ENCODE measurements at regions not wholly inside any gene's neighbourhood (a gene's known extent, or its start where the extent isn't known, plus 50 kb on each side); places are given as distances from the start of the nearest gene placed in this dataset.
"Not testable (repeated sequence)": the region's sequence is repeated elsewhere in the genome, so short reads cannot be mapped to it uniquely, and the experiment has no call there.

DNA sequence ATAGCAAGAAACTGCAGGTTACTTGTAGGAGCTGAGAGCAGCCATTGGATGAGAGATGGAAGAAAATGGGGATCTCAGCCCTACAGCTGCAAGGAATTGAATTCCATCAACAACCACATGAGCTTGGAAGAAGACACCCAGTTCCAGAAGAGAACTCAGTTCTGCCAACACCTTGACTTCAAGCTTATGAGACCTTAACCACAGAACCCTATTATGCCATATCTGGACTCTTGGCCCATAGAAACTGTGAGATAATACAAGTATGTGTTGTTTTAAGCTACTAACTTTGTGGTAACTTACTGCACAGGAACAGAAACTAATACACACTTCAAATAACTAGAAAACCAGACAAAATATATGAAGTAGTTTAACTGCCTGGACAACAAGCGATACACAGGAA lies 212.4 kb upstream of the CACNA2D1 start:
- H3K36me3 ChIP-seq = no peaks in the 10 kb centered on the region
- no peak for DNase-seq
- H3K9me3 ChIP-seq = no peaks in the 10 kb centered on the region
- TF ChIP-seq, protein P1, sequence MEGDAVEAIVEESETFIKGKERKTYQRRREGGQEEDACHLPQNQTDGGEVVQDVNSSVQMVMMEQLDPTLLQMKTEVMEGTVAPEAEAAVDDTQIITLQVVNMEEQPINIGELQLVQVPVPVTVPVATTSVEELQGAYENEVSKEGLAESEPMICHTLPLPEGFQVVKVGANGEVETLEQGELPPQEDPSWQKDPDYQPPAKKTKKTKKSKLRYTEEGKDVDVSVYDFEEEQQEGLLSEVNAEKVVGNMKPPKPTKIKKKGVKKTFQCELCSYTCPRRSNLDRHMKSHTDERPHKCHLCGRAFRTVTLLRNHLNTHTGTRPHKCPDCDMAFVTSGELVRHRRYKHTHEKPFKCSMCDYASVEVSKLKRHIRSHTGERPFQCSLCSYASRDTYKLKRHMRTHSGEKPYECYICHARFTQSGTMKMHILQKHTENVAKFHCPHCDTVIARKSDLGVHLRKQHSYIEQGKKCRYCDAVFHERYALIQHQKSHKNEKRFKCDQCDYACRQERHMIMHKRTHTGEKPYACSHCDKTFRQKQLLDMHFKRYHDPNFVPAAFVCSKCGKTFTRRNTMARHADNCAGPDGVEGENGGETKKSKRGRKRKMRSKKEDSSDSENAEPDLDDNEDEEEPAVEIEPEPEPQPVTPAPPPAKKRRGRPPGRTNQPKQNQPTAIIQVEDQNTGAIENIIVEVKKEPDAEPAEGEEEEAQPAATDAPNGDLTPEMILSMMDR (IDR thresholded peaks at IDR 0.05) = no peak
- intact Hi-C loops (cut with DNase I; ENCODE audit: low total_unique reads) = no loop called here
- H3K27ac ChIP-seq = no peak overlapping the region
- no peaks in the 10 kb centered on the region for H3K4me1 ChIP-seq
- no peaks in the 10 kb centered on the region for H3K27me3 ChIP-seq
- H3K4me3 ChIP-seq = no peak overlapping the region

DNA sequence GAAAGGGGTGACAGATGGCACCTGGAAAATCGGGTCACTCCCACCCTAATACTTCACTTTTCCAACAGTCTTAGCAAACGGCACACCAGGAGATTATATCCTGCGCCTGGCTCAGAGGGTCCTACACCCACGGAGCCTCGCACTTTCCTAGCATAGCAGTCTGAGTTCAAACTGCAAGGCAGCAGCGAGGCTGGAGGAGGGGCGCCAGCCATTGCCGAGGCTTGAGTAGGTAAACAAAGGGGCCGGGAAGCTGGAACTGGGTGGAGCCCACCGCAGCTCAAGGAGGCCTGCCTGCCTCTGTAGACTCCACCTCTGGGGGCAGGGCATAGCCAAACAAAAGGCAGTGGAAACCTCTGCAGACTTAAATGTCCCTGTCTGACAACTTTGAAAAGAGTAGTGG lies 206.5 kb upstream of the CACNA2D1 start:
- H3K9me3 ChIP-seq; intact Hi-C loops (cut with DNase I; ENCODE audit: low total_unique reads); H3K4me1 ChIP-seq; DNase-seq; H3K27ac ChIP-seq; H3K27me3 ChIP-seq; H3K36me3 ChIP-seq; H3K4me3 ChIP-seq: not testable (repeated sequence)

DNA sequence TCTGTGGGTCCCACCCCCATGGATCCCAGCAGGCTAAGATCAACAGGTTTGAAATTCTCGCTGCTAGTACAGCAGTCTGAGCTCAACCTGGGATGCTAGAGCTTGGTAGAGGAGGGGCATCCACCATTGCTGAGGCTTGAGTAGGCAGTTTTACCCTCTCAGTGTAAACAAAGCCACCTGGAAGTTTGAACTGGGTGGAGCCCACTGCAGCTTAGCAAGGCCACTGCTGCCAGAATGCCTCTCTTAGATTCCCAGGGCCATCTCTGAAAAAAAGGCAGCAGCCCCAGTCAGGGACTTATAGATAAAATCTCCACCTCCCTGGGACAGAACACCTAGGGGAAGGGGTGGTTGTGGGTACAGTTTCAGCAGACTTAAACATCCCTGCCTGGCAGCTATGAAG lies 190.0 kb upstream of the CACNA2D1 start:
- Histone ChIP-seq H3K9me3 (no peaks in the 10 kb centered on the region), H3K27ac (no peak overlapping the region), H3K4me1 (no peaks in the 10 kb centered on the region), H3K36me3 (no peaks in the 10 kb centered on the region), H3K4me3 (no peak overlapping the region), H3K27me3 (no peaks in the 10 kb centered on the region)
- intact Hi-C loops (cut with DNase I; ENCODE audit: low total_unique reads) = no loop called here
- no peak for DNase-seq
- TF ChIP-seq, protein P1 (IDR thresholded peaks at IDR 0.05) = no peak

DNA sequence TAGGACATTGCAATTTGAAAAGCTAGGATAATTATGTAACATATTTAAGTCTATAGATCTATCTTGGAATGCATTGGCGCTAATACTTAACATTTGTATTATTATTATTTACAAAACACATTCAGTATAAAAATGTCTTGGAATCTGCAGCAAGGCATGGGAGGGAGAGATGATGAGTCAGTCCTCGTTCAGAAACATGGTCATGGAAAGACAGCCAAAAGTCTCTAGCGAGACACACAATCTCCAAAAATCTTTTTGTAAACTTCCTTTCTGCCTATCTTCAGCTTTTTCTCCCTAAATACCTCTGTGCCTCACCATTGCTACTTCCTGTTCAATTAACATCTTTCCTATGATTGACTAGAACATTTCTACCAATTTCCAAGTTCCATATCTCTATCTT lies 188.4 kb upstream of the CACNA2D1 start:
- DNase-seq = no peak
- intact Hi-C loops (cut with DNase I; ENCODE audit: low total_unique reads) = no loop called here
- Histone ChIP-seq H3K36me3 (no peaks in the 10 kb centered on the region), H3K4me3 (no peak overlapping the region), H3K9me3 (no peaks in the 10 kb centered on the region), H3K27me3 (no peaks in the 10 kb centered on the region), H3K4me1 (no peaks in the 10 kb centered on the region), H3K27ac (no peak overlapping the region)
- TF ChIP-seq, protein P1 (IDR thresholded peaks at IDR 0.05) = no peak

DNA sequence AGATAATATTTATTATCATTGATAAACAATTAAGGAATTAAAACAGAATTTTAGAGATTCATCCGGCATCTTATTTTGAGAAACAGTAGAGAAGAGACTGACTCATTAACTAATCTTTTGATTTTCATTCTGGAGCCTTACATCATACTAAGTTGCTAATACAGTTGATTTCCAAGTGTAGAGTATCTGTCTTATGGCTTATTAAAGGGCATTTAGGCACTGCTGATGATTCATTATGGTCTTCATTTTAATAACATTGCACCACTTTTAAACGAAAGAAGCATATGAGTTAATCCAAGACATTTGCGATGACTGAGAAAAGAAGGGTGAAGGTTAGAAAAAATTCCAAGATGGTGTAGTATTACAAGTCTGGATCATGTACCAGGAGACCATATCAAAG lies 186.0 kb upstream of the CACNA2D1 start:
- Histone ChIP-seq H3K4me3 (no peak overlapping the region), H3K36me3 (no peaks in the 10 kb centered on the region), H3K4me1 (no peaks in the 10 kb centered on the region), H3K27ac (no peak overlapping the region), H3K9me3 (no peaks in the 10 kb centered on the region), H3K27me3 (no peaks in the 10 kb centered on the region)
- intact Hi-C loops (cut with DNase I; ENCODE audit: low total_unique reads) = no loop called here
- TF ChIP-seq, protein P1 (IDR thresholded peaks at IDR 0.05) = no peak
- no peak for DNase-seq

DNA sequence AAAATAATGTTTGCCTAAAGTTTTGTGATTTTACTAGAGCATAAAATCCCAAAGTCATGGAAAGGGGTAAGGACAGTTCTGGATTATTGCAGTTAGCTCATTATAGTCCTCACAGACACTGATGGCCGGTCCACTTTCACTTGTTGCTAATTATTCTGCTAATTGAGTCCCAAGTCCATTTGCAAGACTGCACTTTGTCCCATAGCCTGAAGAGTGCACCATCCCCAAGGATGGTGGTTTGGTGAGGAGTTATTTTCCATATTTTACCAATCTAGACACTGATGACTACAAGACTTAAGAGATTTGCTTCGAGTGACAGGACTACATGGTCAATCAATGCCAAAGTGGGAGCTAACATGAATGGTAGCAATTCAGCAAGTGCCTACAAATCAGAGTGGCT lies 181.8 kb upstream of the CACNA2D1 start:
- intact Hi-C loops (cut with DNase I; ENCODE audit: low total_unique reads) = no loop called here
- no peaks in the 10 kb centered on the region for H3K9me3 ChIP-seq
- TF ChIP-seq, protein P1 (IDR thresholded peaks at IDR 0.05) = no peak

More for the DNA sequence above, 181.8 kb upstream of the CACNA2D1 start:
- Histone ChIP-seq H3K27ac (no peak overlapping the region), H3K36me3 (no peaks in the 10 kb centered on the region), H3K4me3 (no peak overlapping the region), H3K27me3 (no peaks in the 10 kb centered on the region), H3K4me1 (no peaks in the 10 kb centered on the region)
- DNase-seq = no peak

Measured in tibial artery (tissue), 4 donors.